Tibial nerve (tissue), 4 donors: ENCODE measurements at regions not wholly inside any gene's neighbourhood (a gene's known extent, or its start where the extent isn't known, plus 50 kb on each side); places are given as distances from the start of the nearest gene placed in this dataset.

Experiments used
- DNase-seq, 2 donors: peaks; one replicate each; pipeline ENCODE4 v3.0.0-alpha.2; 2019; ENCODE audit warnings: low spot score in 2 of 2
- H3K27ac ChIP-seq, 4 donors: fragments of 200-600 bp; sonication (generic) in 3 of 4; one replicate each; pipeline ENCODE4 v1.5.1; 2017 to 2019; ENCODE audit warnings: mild to moderate bottlenecking in 1 of 4
- H3K27me3 ChIP-seq, 2 donors: fragments of 200-600 bp; sonication (generic) in 1 of 2; one replicate each; pipeline versions ENCODE4 v1.5.1 to v1.6.0; 2017 to 2019
- H3K36me3 ChIP-seq, 3 donors: fragments of 200-600 bp; sonication (generic); one replicate each; pipeline ENCODE4 v1.5.1; 2018 to 2019
- H3K4me1 ChIP-seq, 4 donors: fragments of 200-600 bp; sonication (generic) in 3 of 4; one replicate each; pipeline ENCODE4 v1.5.1; 2017 to 2019
- H3K4me3 ChIP-seq, 4 donors: fragments of 200-600 bp; sonication (generic) in 3 of 4; one replicate each; pipeline ENCODE4 v1.5.1; 2017 to 2019; ENCODE audit warnings: mild to moderate bottlenecking in 1 of 4, moderate library complexity in 1 of 4
- H3K9me3 ChIP-seq, 4 donors: fragments of 200-600 bp; sonication (generic) in 3 of 4; one replicate each; pipeline ENCODE4 v1.5.1; 2017 to 2019
- CTCF ChIP-seq, 5 experiments: fragments of 200-600 bp in 3 of 5; fragments of 450-650 bp in 2 of 5; sonication (generic) in 3 of 5; IDR thresholded peaks; one replicate each; pipeline ENCODE4 v1.5.1; 2016 to 2019; ENCODE audit warnings: antibody characterized with exemption in 5 of 5, mild to moderate bottlenecking in 3 of 5, moderate library complexity in 2 of 5
- EP300 ChIP-seq, 2 donors: sonication (generic); formaldehyde crosslinking; IDR thresholded peaks; one replicate each; pipeline ENCODE4 v1.6.1; 2017; ENCODE audit warnings: antibody characterized with exemption in 2 of 2, mild to moderate bottlenecking in 1 of 2
- POLR2A ChIP-seq, 2 donors: fragments of 450-650 bp; IDR thresholded peaks; one replicate each; pipeline ENCODE4 v1.6.1; 2017; ENCODE audit warnings: antibody characterized with exemption in 2 of 2, mild to moderate bottlenecking in 2 of 2, moderate library complexity in 2 of 2
- WGBS, 2 donors: methylation state at CpG; one replicate each; pipeline ENCODE4 v1.1.5; 2018; 5-methylcytosine and 5-hydroxymethylcytosine counted together

- H3K36me3 ChIP-seq: no peaks in the 10 kb centered on the region
- H3K9me3 ChIP-seq: no peaks in the 10 kb centered on the region
- H3K27ac ChIP-seq: no peak overlapping the region
- no peak for DNase-seq
- H3K4me1 ChIP-seq: peaks cover 0 to 43% (median 12%) of the 10 kb centered on the region in 4 donors
- H3K27me3 ChIP-seq: no peaks in the 10 kb centered on the region
- WGBS, 2 donors: 75 to 85% methylated on average over 16 of the region's 16 CpGs
- no peak overlapping the region for H3K4me3 ChIP-seq
- no peak for TF ChIP-seq EP300 (IDR thresholded peaks at IDR 0.05)
- no peak for TF ChIP-seq CTCF (IDR thresholded peaks at IDR 0.05)
- no peak for TF ChIP-seq POLR2A (IDR thresholded peaks at IDR 0.05)
Observed at GRCh38 chr7:41882745-41883420, 180.0 kb upstream of the INHBA start.

DNA sequence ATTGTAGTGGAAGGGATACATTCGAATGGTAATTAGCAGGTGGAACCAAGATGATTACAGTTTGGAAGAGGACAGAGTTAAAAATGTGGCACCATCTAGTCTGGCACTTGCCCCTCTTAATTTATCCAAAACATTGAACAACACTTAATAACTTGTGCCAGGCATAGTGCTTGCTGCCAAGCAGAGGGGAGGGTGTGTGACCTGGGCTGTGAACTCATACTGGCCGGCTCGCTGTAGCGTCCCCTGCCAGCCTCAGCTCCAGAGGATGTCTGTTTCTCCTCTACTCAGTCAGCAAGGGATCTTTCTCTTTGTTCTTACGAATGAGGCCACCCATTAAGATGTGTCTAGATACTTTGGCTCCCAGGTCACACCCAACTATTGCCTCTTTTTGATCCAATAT, 179.4 kb upstream of the INHBA start:
- WGBS, 2 donors: 30 to 55% methylated on average over 5 of the region's 5 CpGs

DNA sequence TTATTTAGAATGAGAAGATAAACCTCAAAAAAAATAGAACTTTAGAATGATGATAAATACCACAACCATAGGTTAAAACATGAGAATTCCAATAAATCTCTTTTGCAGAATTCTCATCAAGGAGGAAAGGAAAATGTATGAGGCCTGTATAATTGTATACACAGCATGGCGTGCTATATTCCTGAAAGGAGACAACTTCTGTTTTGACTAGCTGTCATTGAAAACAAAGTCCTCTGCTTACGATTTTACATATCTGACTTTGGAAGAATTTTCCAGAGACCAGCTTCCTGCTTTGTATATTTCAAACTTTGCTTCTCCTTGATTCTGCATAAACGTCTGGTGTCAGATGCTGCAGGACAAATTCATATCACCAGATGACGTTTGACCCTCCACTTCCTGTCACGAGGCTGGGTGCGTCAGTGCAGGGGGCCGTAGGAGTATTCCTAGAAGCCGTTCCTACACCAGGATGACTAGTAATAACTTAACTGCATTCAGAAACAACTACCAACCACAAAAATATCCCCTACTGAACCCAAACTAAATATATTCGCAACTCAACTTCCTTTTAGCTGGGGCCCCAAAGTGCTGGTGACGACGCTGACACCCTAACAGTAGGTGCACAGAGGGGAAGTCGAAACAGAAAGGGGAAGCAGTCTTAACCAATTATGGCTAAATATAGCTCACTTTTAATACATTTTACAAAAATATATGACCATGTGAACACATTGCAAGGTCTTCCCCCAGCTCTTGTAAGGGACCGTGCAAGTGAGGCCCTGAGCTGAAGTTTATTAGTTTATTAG, 178.6 kb upstream of the INHBA start:
- Histone ChIP-seq H3K27me3 (no peaks in the 10 kb centered on the region), H3K36me3 (no peaks in the 10 kb centered on the region), H3K9me3 (no peaks in the 10 kb centered on the region), H3K4me3 (no peak overlapping the region), H3K27ac (peak overlapping the region in 1 of 4 donors; percentile 37), H3K4me1 (peaks cover 0 to 31% (median 9%) of the 10 kb centered on the region in 4 donors)
- peak in 1 of 2 donors; percentile 35 for DNase-seq
- TF ChIP-seq CTCF (IDR thresholded peaks at IDR 0.05): no peak
- peak; percentile 70 to 76 for TF ChIP-seq EP300 (IDR thresholded peaks at IDR 0.05)
- peak in 1 of 2 donors; percentile 16 for TF ChIP-seq POLR2A (IDR thresholded peaks at IDR 0.05)
- 70 to 72% methylated on average over 13 of the region's 13 CpGs for WGBS, 2 donors

More for the DNA sequence above, 179.4 kb upstream of the INHBA start:
- Histone ChIP-seq H3K27me3 (no peaks in the 10 kb centered on the region), H3K9me3 (no peaks in the 10 kb centered on the region), H3K4me3 (no peak overlapping the region), H3K36me3 (no peaks in the 10 kb centered on the region), H3K4me1 (peaks cover 0 to 38% (median 11%) of the 10 kb centered on the region in 4 donors), H3K27ac (peak overlapping the region in 1 of 4 donors; percentile 37)
- no peak for DNase-seq
- TF ChIP-seq CTCF (IDR thresholded peaks at IDR 0.05) (no peak), EP300 (IDR thresholded peaks at IDR 0.05) (no peak), POLR2A (IDR thresholded peaks at IDR 0.05) (no peak)

- no peak overlapping the region for H3K4me3 ChIP-seq
- H3K27ac ChIP-seq: no peak overlapping the region
- no peak for DNase-seq
- no peaks in the 10 kb centered on the region for H3K27me3 ChIP-seq
- peaks cover 0 to 16% (median 2%) of the 10 kb centered on the region in 4 donors for H3K4me1 ChIP-seq
- TF ChIP-seq CTCF (IDR thresholded peaks at IDR 0.05): no peak
- TF ChIP-seq POLR2A (IDR thresholded peaks at IDR 0.05): no peak
- no peaks in the 10 kb centered on the region for H3K36me3 ChIP-seq
- no peaks in the 10 kb centered on the region for H3K9me3 ChIP-seq
- WGBS, 2 donors: 46 to 61% methylated on average over 3 of the region's 3 CpGs
Observed at GRCh38 chr7:41880107-41880506, 177.2 kb upstream of the INHBA start.

- H3K27ac ChIP-seq: no peak overlapping the region
- TF ChIP-seq POLR2A (IDR thresholded peaks at IDR 0.05): no peak
- no peak for TF ChIP-seq EP300 (IDR thresholded peaks at IDR 0.05)
- no peak for TF ChIP-seq CTCF (IDR thresholded peaks at IDR 0.05)
- DNase-seq: no peak
- H3K4me3 ChIP-seq: no peak overlapping the region
- no peaks in the 10 kb centered on the region for H3K36me3 ChIP-seq
- no peaks in the 10 kb centered on the region for H3K9me3 ChIP-seq
- H3K27me3 ChIP-seq: no peaks in the 10 kb centered on the region
- WGBS, 2 donors: 76 to 77% methylated on average over 5 of the region's 5 CpGs
- peaks cover 0 to 14% (median 2%) of the 10 kb centered on the region in 4 donors for H3K4me1 ChIP-seq
Observed at GRCh38 chr7:41879403-41879802, 176.5 kb upstream of the INHBA start.
